GM10266 (cell line): ENCODE measurements at regions not wholly inside any gene's neighbourhood (a gene's known extent, or its start where the extent isn't known, plus 50 kb on each side); places are given as distances from the start of the nearest gene placed in this dataset.

Experiments
- DNase-seq: peaks from one replicate; pipeline ENCODE4 v3.0.0; 2012; ENCODE audit errors: extremely low spot score
- CTCF ChIP-seq: IDR thresholded peaks from 2 replicates; pipeline ENCODE4 v1.5.1; 2012; ENCODE audit warnings: mild to moderate bottlenecking, low read depth; ENCODE audit not compliant: control insufficient read depth, insufficient read depth; ENCODE audit errors: missing control alignments

- peak; percentile 63 for DNase-seq
- TF ChIP-seq CTCF: peak; percentile 79
These were observed 62.8 kb upstream of the C7orf33 start for GRCh38 chr7:148527717-148528168.

GRCh38 chr7:148535217-148535616 lies 55.3 kb upstream of the C7orf33 start:
- peak; percentile 32 for DNase-seq
- TF ChIP-seq CTCF: no peak

GRCh38 chr7:148537435-148537834 lies 53.1 kb upstream of the C7orf33 start:
- TF ChIP-seq CTCF: no peak
- DNase-seq: peak; percentile 21

- no peak for DNase-seq
- no peak for TF ChIP-seq CTCF
These were observed 50.4 kb upstream of the C7orf33 start for GRCh38 chr7:148540041-148540738.
